Activated naive CD8-positive, alpha-beta T cell treated with anti-CD3 and anti-CD28 coated beads, Interleukin-2, amount 50 U/mL, for 16 hours (primary cell): ENCODE measurements at regions not wholly inside any gene's neighbourhood (a gene's known extent, or its start where the extent isn't known, plus 50 kb on each side); places are given as distances from the start of the nearest gene placed in this dataset.
A peak's percentile ranks its signal among the peaks of the same experiment; 100 is the strongest.
"Not testable (repeated sequence)": the region's sequence is repeated elsewhere in the genome, so short reads cannot be mapped to it uniquely, and the experiment has no call there.

Experiments used
- DNase-seq: peaks from one replicate; pipeline ENCODE4 v3.0.0-alpha.2; 2020; ENCODE audit warnings: low read depth, low spot score

DNA sequence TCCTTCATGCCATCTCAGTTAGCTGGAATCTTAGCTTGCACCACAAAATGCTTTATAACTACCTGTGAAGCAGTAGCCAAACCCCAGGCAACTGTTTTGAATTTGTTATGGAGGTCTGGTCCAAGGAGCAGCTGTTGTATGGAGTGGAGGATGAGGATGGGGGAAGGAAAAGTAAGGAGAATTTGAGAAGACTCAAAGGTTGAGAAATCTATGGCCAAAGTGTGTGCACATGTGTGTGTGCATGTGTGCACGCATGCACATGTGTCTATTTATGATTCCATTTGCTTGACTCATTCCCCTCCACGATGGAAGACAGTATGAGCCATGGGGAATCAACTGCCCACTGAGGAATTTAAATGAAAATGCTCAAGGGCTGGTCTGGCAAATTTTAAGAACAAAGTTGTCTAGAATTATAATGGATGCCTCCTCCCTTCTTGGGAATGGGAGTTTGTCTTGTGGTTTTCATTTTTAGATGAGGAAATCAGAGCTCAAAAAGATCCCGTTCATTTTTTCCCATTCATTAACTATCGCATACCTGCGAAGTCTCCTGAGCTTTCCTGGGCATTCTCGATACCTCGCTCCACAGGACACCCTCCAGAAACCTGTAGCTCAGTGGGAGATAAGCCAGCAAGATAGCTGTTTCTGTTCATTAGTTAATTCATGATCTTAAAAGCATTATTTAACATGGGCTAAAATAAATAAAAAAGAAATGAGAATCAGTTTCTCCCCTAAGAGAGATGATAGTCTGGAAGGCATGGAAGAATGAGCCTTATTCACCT is 152.3 kb upstream of the NEDD9 start:
- no peak for DNase-seq

DNA sequence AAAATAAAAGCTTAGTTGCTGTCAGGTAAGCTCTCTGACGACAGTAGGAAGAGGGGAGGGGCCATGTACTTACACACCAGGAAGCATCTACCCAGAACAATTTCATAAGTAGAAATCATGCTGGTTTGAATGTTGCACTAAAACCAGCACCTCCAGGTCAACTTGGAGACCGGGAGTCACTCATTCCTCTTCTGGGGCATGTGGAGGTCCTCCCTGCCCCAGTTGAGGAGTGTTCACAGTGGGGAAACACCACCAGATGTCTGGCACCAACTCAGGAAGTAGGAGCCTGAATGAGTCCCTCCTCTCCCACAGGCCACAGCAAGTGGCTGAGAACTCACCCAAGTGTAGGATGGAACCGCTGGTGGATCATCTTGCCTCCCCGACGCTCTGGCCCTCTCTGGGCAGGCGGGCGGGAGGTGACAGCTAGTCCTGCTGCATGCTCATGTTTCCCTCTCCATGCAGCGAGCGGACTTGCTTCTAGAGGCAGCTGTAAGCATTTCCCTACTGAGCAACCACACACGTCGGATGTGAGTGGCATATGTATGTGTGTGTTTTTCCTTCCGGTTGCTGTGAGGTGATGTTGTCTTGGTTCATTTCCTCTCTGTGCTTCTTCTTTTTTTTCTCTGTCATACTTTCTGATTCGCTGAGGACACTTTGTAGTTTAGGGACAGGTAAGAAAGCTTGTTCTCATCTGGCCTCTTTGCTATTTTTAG is 149.5 kb upstream of the NEDD9 start:
- DNase-seq: no peak

GRCh38 chr6:11380969-11381744 is 148.7 kb upstream of the NEDD9 start:
- no peak for DNase-seq

- DNase-seq: no peak
Observed at GRCh38 chr6:11380549-11380948, 148.1 kb upstream of the NEDD9 start.

- no peak for DNase-seq
Observed at GRCh38 chr6:11379805-11380204, 147.3 kb upstream of the NEDD9 start.

GRCh38 chr6:11378639-11379038 is 146.2 kb upstream of the NEDD9 start:
- DNase-seq: no peak

DNA sequence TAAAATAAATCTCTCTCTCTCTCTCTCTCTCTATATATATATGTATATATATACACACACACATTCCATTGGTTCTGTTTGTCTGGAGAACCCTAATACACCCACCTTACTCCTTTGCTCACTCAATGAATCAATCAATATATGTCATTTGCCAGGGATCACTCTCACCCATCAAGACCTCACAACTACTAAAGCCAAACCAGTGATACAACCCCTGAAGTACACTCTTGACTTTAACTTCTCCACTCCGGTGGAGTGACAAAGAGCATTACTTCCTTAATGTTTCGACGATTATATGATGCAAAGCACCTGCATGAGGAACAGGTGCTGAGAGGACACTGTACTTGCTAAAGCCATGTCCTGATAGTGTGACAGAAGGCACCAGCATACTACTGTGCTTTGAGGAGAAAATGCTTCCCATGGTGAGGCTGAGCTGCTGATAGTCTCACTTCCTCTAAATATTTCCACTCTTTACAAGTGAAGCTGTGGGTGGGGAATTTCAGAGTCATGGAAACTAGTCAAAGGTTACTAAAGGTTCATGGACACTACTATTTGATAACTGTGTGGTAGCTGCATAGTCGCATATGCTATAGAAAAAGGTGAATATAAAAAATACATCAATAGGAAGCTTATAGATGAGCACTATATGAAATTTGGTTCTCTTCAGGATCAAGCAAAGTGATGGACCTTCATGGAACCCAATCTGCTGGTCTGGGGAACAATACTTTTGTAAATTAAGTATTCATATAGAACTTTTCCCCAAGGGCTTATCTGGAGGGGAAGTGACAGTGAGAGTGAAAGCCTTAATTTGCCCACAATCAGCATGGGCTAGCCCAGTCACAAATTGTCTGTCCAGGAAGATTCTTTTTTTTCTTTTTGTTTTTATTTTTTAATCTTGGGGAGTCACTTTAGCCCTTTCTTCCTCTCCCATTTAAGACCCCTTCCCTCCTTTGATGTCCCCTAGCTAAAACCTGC is 141.9 kb upstream of the NEDD9 start:
- no peak for DNase-seq

GRCh38 chr6:11373208-11373607 is 140.7 kb upstream of the NEDD9 start:
- DNase-seq: no peak

DNA sequence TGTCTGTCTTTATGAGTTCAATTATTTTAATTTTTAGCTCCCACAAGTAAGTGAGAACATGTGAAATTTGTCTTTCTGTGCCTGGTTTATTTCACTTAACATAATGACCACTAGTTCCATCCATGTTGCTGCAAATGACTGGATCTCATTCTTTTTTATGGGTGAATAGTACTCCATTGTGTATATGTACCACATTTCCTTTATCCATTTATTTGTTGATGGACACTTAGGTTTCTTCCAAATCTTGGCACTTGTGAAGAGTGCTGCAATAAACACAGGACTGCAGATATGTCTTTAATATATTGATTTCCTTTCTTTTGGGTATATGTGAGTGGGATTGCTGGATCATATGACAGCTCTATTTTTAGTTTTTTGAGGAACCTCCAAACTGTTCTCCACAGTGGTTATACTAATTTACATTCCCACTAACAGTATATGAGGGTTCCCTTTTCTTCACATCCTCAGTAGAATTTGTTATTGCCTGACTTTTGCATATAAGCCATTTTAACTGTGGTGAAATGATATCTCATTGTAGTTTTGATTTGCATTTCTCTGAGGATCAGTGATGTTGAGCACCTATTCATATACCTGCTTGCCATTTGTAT is 139.8 kb upstream of the NEDD9 start:
- not testable (repeated sequence) for DNase-seq

DNA sequence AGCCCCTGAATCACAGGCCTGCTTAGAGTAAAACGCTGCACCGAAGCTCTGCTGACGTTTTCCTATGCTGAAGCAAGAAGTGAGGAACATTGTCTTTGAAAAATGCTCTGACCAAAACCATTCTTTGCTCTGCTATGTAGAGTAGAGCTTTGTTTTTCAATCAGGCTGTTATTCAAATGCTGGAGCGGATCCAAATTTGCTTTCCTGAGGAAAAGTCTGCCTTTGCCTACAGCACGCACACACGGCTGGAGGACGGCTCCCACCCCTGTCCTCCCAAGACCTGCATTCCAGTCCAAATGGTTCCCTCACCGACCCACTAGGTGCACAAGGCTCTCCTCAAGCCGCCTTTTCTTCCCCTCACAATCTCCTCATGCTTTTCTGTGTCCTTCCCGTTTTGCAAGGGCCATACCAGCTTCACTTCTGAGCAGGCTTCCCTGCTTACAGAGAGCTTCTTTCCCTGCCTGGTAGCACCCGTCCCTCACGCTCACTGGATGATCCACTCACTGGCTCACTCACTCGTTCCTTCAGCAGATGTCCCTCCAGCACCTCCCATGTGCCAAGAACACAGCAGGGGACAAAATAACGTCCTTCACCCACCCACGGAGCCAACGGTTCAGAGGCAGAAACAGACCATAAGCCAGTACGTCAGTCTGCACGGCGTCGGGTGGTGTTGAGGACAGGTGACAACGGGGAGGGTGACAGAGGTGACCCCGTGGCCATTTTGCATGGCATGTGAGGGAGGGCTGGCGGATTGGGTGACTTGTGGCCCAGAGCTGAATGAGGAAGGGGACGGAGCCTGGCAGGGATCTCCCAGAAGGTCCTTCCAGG is 137.9 kb upstream of the NEDD9 start:
- no peak for DNase-seq

DNA sequence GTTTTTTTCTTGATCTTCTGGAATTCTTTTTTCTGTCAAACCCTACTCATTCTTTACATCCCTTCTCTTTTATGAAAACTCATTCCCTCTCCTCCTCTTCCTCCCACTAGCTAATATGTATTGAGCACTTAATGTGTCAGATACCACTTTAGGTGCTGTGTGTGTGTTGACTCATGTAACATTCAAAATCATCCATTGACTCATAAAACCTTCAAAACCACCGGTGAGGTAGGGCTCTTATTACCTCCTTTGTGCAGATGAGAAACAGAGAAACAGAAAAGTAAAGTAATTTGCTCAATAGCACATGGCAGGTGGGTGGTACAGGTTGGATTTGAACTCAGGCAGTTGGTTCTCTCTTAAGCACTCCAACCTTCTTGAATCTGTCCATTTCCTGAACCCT is 136.3 kb upstream of the NEDD9 start:
- no peak for DNase-seq

DNA sequence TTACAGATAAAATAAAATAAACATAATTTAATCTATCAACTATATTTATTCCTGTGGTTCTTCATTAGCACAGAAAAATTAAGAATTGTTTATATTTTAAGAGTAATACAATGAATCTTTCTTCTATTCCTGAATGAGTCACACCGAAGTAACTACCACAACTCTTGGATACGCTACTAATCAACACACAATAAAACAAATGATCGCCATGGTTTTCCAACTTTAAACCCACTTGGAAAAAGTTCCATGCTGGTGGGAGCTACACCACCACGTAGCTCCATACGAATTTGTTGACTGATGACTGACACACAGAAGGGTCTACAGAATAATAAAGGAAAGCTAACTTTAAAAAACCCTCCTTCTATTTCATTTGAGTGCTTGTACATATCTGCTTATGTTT is 135.8 kb upstream of the NEDD9 start:
- no peak for DNase-seq

GRCh38 chr6:11367638-11368199 is 135.3 kb upstream of the NEDD9 start:
- no peak for DNase-seq

DNA sequence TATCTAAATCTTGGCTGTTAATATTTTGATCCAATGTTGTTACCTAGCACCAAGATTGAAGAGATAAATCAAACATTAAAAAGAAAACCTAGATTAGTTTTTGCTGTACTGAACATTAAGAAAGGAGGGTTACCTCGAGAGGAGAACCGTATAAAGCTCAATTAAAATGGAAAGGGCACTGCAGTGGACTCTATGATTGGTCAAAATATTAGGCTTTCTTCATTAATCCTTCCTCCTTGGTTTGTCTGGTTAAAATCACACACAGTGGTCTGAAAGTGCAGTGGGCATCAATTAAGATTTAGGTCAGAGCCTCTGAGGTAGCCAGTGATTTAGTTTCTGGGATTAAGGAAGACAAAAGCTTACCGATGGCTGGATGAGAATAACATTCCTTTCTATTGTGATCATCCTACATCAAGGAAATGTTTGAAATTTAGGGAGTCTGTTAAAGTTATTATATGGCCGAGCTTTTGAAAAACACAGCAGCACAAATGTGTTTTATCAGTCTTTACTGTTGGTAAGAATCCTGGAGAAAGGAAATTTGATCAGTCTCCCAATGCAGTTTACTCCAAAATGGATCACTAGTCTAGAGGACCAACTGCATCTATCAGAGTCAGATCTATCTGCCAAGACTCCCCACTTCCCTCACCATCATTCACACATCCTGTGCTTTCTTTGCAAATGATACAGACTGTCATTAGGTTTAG is 134.6 kb upstream of the NEDD9 start:
- no peak for DNase-seq

GRCh38 chr6:11366183-11366933 is 133.9 kb upstream of the NEDD9 start:
- DNase-seq: no peak

GRCh38 chr6:11364971-11365397 is 132.5 kb upstream of the NEDD9 start:
- DNase-seq: no peak

DNA sequence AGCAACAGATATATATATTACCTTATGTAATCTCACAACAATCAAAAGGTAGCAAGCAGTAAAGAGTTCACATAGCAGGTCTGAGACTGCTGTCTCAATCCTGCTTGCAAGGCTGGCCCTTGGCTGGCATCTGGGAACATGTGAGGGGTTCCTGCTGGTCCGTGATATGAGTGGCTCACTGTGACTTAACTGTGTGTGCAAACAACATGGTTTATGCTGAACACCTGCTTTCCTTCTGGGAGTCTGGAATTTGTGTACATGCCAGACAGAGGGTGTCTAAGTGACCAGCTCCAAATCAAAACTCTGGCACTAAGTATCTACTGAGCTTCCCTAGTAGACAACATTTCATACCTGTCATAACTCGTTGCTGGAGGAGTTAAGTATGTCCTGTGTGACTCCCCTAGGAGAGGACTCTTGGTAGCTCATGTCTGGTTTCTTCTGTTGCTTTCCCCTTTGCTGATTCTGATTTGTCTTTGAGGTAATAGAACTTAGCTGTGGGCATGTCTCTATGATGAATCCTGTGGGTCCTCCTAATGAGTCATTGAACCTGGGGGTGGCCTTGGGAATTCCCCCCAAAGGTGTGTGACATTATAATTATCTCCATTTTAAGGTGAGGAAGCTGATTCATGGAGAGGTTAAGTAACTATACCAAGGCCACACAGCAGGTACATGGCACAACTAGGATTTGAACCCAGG is 131.6 kb upstream of the NEDD9 start:
- DNase-seq: peak; percentile 52

GRCh38 chr6:11362564-11362963 is 130.1 kb upstream of the NEDD9 start:
- no peak for DNase-seq
